Adrenal gland (tissue), 9 donors: ENCODE measurements at regions not wholly inside any gene's neighbourhood (a gene's known extent, or its start where the extent isn't known, plus 50 kb on each side); places are given as distances from the start of the nearest gene placed in this dataset.

Source experiments
- DNase-seq, 7 donors: peaks; one replicate each; pipeline ENCODE4 v3.0.0-alpha.2; 2019 to 2020
- H3K27ac ChIP-seq, 5 donors: fragments of 200-600 bp; sonication (generic) in 4 of 5; 1 replicate in 3 of 5; 2 replicates in 2 of 5; pipeline versions ENCODE4 v1.5.1 to v1.8.0; 2016 to 2020; ENCODE audit warnings: mild to moderate bottlenecking in 1 of 5
- H3K27me3 ChIP-seq: fragments of 200-600 bp; 2 replicates; pipeline ENCODE4 v1.8.0; 2021
- H3K36me3 ChIP-seq, 2 donors: fragments of 200-600 bp; replicated peaks in 1 of 2; 1 replicate in 1 of 2; 2 replicates in 1 of 2; pipeline versions ENCODE4 v1.5.1 to v1.8.0; 2018 to 2022
- H3K4me1 ChIP-seq, 2 donors: fragments of 200-600 bp; replicated peaks in 1 of 2; 1 replicate in 1 of 2; 2 replicates in 1 of 2; pipeline versions ENCODE4 v1.5.1 to v1.8.0; 2018 to 2021
- H3K4me3 ChIP-seq, 4 donors: fragments of 200-600 bp; sonication (generic) in 3 of 4; one replicate each; pipeline ENCODE4 v1.5.1; 2016 to 2018
- H3K9me3 ChIP-seq, 3 donors: fragments of 200-600 bp; sonication (generic) in 1 of 3; replicated peaks in 1 of 3; 1 replicate in 2 of 3; 2 replicates in 1 of 3; pipeline versions ENCODE4 v1.5.1 to v1.8.0; 2016 to 2021
- CTCF ChIP-seq, 6 experiments: fragments of 450-650 bp in 4 of 6; fragments of 200-600 bp in 2 of 6; sonication (generic) in 1 of 6; IDR thresholded peaks; 1 replicate in 5 of 6; 2 replicates in 1 of 6; pipeline versions ENCODE4 v1.5.1 to v1.8.0; 2016 to 2021; ENCODE audit warnings: antibody characterized with exemption in 6 of 6, mild to moderate bottlenecking in 2 of 6, moderate library complexity in 1 of 6
- POLR2A ChIP-seq, 2 donors: fragments of 450-650 bp; IDR thresholded peaks; one replicate each; pipeline ENCODE4 v1.6.1; 2017; ENCODE audit warnings: antibody characterized with exemption in 2 of 2, mild to moderate bottlenecking in 2 of 2, moderate library complexity in 1 of 2
- WGBS, 4 donors: extraction: QIAGEN DNeasy Blood & Tissue Kit in 2 of 4; methylation state at CpG; one replicate each; pipeline versions ENCODE4 v1.1.5 to v1.1.7; 2013 to 2017; 5-methylcytosine and 5-hydroxymethylcytosine counted together
- intact Hi-C, 2 donors: fragments of 100-400 bp; cut with DNase I; formaldehyde crosslinking; loops; one replicate each; pipeline versions ENCODE4 v1.14.1 to v1.15.0; 2022 to 2023
- donor health status: healthy with polysubstance abuse.
- donor health status: Bipolar disorder and iron deficiency.
- donor health status: DM: yes; HTN: yes; CAD: no.
- donor health status: DM: no; HTN: no; CAD: no.
- donor health status: DM: no; HTN: no; CAD: no.

- no peak for TF ChIP-seq CTCF (IDR thresholded peaks at IDR 0.05)
- Histone ChIP-seq H3K27ac (no peak overlapping the region), H3K4me1 (no peaks in the 10 kb centered on the region), H3K27me3 (peaks cover 36% of the 10 kb centered on the region), H3K36me3 (no peaks in the 10 kb centered on the region), H3K4me3 (no peak overlapping the region), H3K9me3 (no peaks in the 10 kb centered on the region)
- intact Hi-C loops: no loop called here
- 0 to 94% (median 52%) methylated on average over 1 of the region's 1 CpG for WGBS, 4 donors
- no peak for DNase-seq
These were observed 410.2 kb downstream of the MID1IP1 start for GRCh38 chrX:39211501-39211900.

- no peak overlapping the region for H3K27ac ChIP-seq
- no peaks in the 10 kb centered on the region for H3K36me3 ChIP-seq
- intact Hi-C loops: no loop called here
- WGBS, 4 donors: 45 to 100% (median 74%) methylated on average over 2 of the region's 2 CpGs
- peaks cover 34% of the 10 kb centered on the region for H3K27me3 ChIP-seq
- no peaks in the 10 kb centered on the region for H3K9me3 ChIP-seq
- H3K4me1 ChIP-seq: no peaks in the 10 kb centered on the region
- H3K4me3 ChIP-seq: no peak overlapping the region
- TF ChIP-seq POLR2A (IDR thresholded peaks at IDR 0.05): no peak
- no peak for DNase-seq
These were observed 411.2 kb downstream of the MID1IP1 start for GRCh38 chrX:39212456-39212855.

GRCh38 chrX:39214387-39215126, 413.3 kb downstream of the MID1IP1 start:
- Histone ChIP-seq H3K4me3 (no peak overlapping the region), H3K36me3 (no peaks in the 10 kb centered on the region), H3K27ac (no peak overlapping the region), H3K4me1 (no peaks in the 10 kb centered on the region), H3K27me3 (peaks cover 33% of the 10 kb centered on the region), H3K9me3 (no peaks in the 10 kb centered on the region)
- TF ChIP-seq CTCF (IDR thresholded peaks at IDR 0.05) (no peak), POLR2A (IDR thresholded peaks at IDR 0.05) (no peak)
- DNase-seq: no peak
- 55 to 77% (median 69%) methylated on average over 2 to 4 of the region's 4 CpGs for WGBS, 4 donors
- intact Hi-C loops: no loop called here

- peaks cover 20% of the 10 kb centered on the region for H3K27me3 ChIP-seq
- H3K4me3 ChIP-seq: no peak overlapping the region
- 82 to 92% (median 84%) methylated on average over 1 of the region's 1 CpG for WGBS, 4 donors
- intact Hi-C loops: no loop called here
- H3K9me3 ChIP-seq: no peaks in the 10 kb centered on the region
- H3K36me3 ChIP-seq: no peaks in the 10 kb centered on the region
- TF ChIP-seq CTCF (IDR thresholded peaks at IDR 0.05) (no peak), POLR2A (IDR thresholded peaks at IDR 0.05) (no peak)
- no peak for DNase-seq
- no peaks in the 10 kb centered on the region for H3K4me1 ChIP-seq
- no peak overlapping the region for H3K27ac ChIP-seq
These were observed 419.7 kb downstream of the MID1IP1 start for GRCh38 chrX:39220952-39221351.
